ENCODE measurements at regions not wholly inside any gene's neighbourhood (a gene's known extent, or its start where the extent isn't known, plus 50 kb on each side); places are given as distances from the start of the nearest gene placed in this dataset.
"Not testable (repeated sequence)": the region's sequence is repeated elsewhere in the genome, so short reads cannot be mapped to it uniquely, and the experiment has no call there.

- peak; percentile 6 to 24 for DNase-seq
These were observed 98.1 kb upstream of the GRIP1 start for GRCh38 chr12:66776974-66777373.

DNA sequence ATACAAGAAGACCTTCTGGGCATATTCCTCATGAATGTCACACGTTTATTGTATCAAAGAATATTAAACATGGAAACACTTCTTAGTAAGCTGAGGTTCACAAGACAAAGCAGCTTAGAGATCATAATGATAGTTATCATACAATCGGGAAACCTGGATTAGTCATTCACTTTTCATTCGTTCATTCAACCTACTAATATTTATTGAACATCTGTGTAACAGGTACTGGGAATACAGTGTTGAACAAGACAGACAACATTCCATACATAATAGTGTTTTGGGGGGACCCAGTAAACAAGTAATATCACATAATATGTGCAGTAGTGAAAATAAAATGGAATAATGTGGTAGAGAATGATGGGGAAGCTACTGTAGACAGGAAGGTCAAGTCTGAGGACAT, 100.6 kb upstream of the GRIP1 start:
- no peak for DNase-seq

- DNase-seq: no peak
These were observed 107.8 kb upstream of the GRIP1 start for GRCh38 chr12:66786531-66787308.

DNA sequence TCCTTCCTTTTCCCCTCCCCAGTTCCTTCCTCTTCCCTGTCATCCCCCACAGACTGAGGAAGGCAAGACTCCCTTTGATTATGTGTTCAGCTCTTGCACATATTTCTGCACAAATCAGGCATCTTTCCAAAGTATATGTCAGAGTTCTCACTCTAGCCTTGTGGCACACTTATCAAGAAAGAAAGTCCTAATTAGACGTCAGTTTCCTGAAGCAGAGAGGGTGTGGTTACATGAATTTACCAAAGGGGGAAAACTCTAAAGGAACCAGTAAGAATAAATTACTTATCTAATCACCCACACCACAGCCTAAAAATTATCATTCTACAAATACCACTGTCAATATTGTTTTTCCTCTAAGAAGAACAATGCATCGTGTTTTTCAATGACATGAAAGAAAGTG, 120.7 kb upstream of the GRIP1 start:
- no peak for DNase-seq

DNA sequence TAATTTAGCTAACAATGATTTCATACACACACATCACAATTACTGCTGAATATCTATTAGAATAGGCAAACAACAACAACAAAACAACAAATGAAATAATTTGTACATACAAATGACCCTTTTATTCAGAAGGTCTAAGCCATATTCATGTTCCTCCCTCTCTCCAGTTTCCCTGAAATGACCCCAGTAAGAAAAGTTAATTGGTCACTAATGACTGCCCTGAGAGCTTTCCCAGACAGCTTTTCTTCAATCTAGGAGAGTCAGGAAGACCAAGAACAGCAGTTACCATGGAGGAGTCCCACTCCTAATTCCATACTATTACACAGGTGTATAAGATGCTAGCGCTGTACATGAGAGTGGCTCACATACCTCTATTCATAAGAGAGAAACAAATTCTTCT, 121.2 kb upstream of the GRIP1 start:
- no peak for DNase-seq

DNA sequence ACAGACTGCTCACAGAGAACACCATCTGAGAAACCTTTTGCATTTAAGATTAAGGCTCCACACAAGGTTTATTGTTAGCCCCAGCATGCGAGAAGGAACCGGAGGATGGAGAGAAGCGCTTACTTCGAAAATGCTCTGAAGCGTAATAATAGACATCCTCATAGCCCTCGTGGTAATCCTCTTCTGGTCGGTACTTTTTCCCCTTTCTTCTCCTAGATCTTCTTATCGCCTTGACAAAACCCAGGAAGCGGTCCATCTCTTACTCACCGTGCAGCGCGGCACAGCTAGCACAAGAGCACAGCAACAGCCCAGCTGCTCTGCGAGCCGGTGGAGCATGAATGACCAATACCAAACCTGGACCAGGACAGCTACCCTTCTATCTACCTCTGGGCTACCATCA, 125.1 kb upstream of the GRIP1 start:
- DNase-seq: no peak

DNA sequence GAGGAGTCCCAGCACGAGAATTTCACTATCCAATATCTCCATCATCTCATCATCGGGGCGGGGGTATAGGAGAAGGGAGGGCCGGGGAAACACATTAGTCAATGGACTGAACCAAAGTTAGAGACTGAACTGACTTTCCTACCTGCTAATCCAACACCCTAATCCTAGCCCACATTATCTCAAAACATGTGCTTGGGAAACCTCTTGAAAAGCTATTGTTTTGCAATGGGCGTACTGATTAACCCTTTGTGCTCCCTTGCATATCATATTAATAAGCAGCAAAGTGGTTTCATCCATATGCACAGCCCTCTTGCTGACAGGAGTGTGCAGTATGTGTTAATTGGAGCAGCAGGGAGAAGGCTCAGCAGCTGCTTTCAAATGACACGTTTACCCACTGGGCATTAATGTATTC, 125.7 kb upstream of the GRIP1 start:
- DNase-seq: no peak

- no peak for DNase-seq
These were observed 129.7 kb upstream of the GRIP1 start for GRCh38 chr12:66808606-66809005.

DNA sequence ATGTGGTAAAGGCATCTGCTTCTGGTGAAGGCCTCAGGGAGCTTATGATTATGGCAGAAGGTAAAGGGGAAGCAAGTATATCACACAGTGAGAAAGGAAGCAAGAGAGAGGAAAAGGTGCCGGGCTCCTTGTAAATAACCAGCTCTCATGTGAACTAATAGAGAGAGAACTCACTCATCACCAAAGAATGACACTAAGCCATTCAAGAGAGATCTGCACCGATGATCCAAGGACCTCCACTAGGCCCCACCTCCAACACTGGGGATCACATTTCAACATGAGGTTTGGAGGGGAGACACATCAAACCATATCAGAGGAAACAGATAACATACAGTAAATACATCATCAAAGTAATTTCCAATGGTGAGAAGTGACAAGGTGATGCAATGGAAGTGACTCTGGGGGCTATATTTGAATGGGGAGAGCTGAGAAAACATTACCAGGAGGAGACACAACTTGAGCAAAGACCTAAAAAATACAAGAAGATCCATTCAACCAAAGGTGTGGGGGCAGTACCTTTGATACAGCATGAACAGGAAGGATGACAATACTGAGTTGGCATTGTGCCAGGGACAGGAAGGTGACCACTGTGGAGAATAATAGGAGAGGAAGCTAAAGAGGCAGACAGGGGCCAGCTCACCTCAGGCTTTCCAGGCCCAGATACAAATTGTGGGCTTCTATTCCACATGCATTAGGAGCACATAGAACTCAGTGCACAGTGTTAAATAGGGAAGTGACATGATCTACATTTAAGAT, 134.4 kb upstream of the GRIP1 start:
- no peak for DNase-seq

DNA sequence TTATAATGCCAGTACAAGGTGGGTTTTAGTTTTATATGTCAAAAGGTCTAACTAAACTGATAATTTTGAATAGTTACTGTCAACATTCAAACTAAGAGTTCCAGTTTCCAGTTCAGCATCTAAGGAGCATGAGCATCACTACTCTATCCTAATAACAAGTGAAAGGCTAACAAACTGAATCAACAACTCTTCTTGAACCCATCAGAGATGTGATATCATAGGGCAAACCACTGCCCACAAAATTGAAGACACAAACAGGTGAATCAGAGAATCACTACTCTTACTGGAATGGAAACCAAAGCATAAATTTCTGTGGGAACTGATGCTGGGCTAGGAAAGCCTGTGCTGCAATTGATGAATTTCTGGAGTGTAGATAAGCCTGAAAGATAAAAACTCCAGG, 140.7 kb upstream of the GRIP1 start:
- no peak for DNase-seq

- no peak for DNase-seq
These were observed 144.1 kb upstream of the GRIP1 start for GRCh38 chr12:66822961-66823360.

DNA sequence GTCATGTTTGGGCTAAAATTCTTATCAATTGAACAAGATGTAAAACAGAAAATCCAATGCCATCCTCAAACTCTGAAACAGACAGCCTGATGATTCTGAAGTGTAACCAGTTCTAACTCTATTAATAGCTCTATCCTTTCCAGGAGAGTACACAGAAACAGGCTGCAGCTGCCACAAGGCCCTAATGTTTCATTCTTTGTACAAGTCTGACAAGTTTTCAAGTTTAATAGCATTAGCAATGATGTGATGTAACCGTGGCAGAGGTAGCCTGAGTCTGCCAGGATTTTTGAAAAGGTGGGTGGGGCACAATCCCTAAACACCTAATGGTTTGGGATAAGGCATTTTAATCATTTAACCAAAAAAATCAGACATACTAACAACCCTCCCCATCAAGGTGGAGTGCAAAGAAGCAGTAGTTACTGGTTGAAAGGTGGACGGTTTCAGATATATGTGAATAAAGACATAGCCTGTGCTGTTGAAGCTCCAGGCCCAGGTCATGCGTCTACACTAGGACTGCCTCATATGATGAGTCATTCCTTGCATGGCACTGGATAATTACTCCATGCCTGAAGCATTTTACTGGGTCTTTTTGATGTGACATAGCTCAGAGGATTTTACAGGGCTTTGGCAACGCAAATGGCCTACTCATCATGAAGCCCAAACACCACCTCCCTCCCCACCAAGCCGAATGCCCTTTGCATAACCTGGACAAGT, 145.1 kb upstream of the GRIP1 start:
- no peak for DNase-seq

DNA sequence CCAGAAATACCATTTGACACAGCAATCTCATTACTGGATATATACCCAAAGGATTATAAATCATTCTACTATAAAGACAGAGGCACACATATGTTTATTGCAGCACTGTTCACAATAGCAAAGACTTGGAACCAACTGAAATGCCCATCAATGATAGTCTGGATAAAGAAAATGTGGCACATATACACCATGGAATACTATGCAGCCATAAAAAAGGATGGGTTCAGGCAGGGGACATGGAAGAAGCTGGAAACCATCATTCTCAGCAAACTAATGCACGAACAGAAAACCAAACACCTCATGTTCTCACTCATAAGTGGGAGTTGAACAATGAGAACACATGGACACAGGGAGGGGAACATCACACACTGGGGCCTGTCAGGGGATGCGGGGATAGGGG, 147.0 kb upstream of the GRIP1 start:
- DNase-seq: not testable (repeated sequence)

- DNase-seq: no peak
These were observed 150.9 kb upstream of the GRIP1 start for GRCh38 chr12:66829660-66830325.

GRCh38 chr12:66831495-66831894, 152.6 kb upstream of the GRIP1 start:
- DNase-seq: no peak

DNA sequence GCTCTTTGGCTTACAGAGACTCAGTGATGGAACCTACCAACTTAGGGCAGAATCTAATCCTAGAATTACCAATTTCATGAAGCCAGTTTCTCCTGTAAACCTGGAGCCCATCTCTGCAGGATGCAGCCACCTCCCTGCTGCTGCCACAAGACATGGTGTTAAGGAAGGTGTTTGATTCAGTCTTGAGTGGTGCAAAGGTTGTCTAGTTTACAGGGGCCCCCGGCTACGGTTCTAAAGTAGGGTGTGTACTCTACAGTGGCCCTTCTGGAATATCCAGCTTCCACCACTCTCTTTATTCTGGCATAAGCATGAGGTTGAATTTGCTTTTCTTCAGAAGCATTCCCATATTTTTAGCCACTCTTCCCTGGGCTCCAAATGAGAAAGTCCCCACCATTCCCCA, 154.1 kb upstream of the GRIP1 start:
- no peak for DNase-seq

GRCh38 chr12:66836623-66837310, 157.9 kb upstream of the GRIP1 start:
- no peak for DNase-seq

GRCh38 chr12:66837311-66837627, 158.4 kb upstream of the GRIP1 start:
- no peak for DNase-seq

- no peak for DNase-seq
These were observed 159.5 kb upstream of the GRIP1 start for GRCh38 chr12:66838366-66838765.

DNA sequence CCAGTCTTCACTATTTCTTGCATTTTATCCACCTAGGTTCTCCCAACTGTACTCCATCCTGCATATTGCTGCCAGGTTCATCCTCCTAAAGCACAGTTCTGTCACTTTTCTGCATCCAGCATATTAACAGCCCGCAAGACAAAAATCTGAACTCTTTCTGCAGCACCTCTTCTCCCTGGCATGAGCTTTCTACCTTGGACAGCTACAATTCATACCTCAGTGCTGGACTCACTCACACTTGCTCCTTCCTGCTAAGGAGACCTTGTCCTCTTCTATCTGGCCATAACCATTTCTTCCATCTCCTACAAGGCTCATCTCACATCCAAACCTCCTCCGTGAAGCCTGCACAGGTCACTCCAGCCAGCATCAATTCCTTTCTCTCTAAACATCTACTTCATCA, 170.1 kb upstream of the GRIP1 start:
- DNase-seq: no peak

GRCh38 chr12:66851134-66851533, 172.3 kb upstream of the GRIP1 start:
- DNase-seq: no peak

GRCh38 chr12:66852091-66852490, 173.2 kb upstream of the GRIP1 start:
- DNase-seq: no peak

- no peak for DNase-seq
These were observed 173.9 kb upstream of the GRIP1 start for GRCh38 chr12:66852765-66853164.
